Activated B cell treated with CpG ODN at 0.5 μM for 24 hours (primary cell): ENCODE measurements at regions not wholly inside any gene's neighbourhood (a gene's known extent, or its start where the extent isn't known, plus 50 kb on each side); places are given as distances from the start of the nearest gene placed in this dataset.

Experiments
- ATAC-seq: fragments of 200-7000 bp; cut with Tn5 transposase; one replicate; pipeline ENCODE4 v1.10.0; 2021; ENCODE audit warnings: low read depth, mild to moderate bottlenecking, moderate library complexity
- CTCF ChIA-PET: fragments of 350-600 bp; sonication (Branson Sonifier 250); formaldehyde crosslinking; loops from one replicate; lab custom pipeline; 2021; ENCODE audit warnings: antibody characterized with exemption; lab: Charles Lee
- POLR2A ChIA-PET: fragments of 350-600 bp; sonication (Branson Sonifier 250); formaldehyde crosslinking; loops from one replicate; lab custom pipeline; 2021; ENCODE audit warnings: antibody characterized with exemption; lab: Charles Lee
- DNase-seq: peaks from one replicate; pipeline ENCODE4 v3.0.0; 2022
- H3K27ac Mint-ChIP-seq: one replicate; pipeline ENCODE4 v1.8.0; 2020; ENCODE audit warnings: mixed read lengths
- H3K27me3 Mint-ChIP-seq: one replicate; pipeline ENCODE4 v1.8.0; 2021; ENCODE audit warnings: mixed read lengths
- H3K36me3 Mint-ChIP-seq: one replicate; pipeline ENCODE4 v1.8.0; 2021; ENCODE audit warnings: low read depth, mixed read lengths
- H3K4me1 Mint-ChIP-seq: one replicate; pipeline ENCODE4 v1.8.0; 2021; ENCODE audit warnings: mixed read lengths
- H3K4me3 Mint-ChIP-seq: one replicate; pipeline ENCODE4 v1.8.0; 2020; ENCODE audit warnings: mild to moderate bottlenecking, mixed read lengths
- H3K9me3 Mint-ChIP-seq: one replicate; pipeline ENCODE4 v1.8.0; 2020; ENCODE audit warnings: mixed read lengths
- CTCF ChIP-seq: fragments of 200-600 bp; IDR thresholded peaks from one replicate; pipeline ENCODE4 v1.8.0; 2022; ENCODE audit warnings: antibody characterized with exemption, mild to moderate bottlenecking
- intact Hi-C: fragments of 100-400 bp; cut with micrococcal nuclease; formaldehyde crosslinking; loops from one replicate; pipeline ENCODE4 v1.15.1; 2024

- no peak for DNase-seq
- no peak for TF ChIP-seq CTCF
- CTCF ChIA-PET: no interaction called here
- no peaks in the 10 kb centered on the region for H3K36me3 Mint-ChIP-seq
- peaks cover 3% of the 10 kb centered on the region for H3K9me3 Mint-ChIP-seq
- ATAC-seq: no peak
- H3K4me3 Mint-ChIP-seq: no peak overlapping the region
- POLR2A ChIA-PET: no interaction called here
- H3K27ac Mint-ChIP-seq: no peak overlapping the region
- intact Hi-C loops: no loop called here
- no peaks in the 10 kb centered on the region for H3K27me3 Mint-ChIP-seq
- H3K4me1 Mint-ChIP-seq: no peaks in the 10 kb centered on the region
Observed at GRCh38 chr9:29965834-29966233, 2392.6 kb upstream of the C9orf72 start.

- no peaks in the 10 kb centered on the region for H3K27me3 Mint-ChIP-seq
- peaks cover 3% of the 10 kb centered on the region for H3K9me3 Mint-ChIP-seq
- ChIA-PET POLR2A (no interaction called here), CTCF (no interaction called here)
- no peaks in the 10 kb centered on the region for H3K4me1 Mint-ChIP-seq
- DNase-seq (no peak), ATAC-seq (no peak)
- H3K36me3 Mint-ChIP-seq: no peaks in the 10 kb centered on the region
- intact Hi-C loops: no loop called here
- no peak overlapping the region for H3K4me3 Mint-ChIP-seq
- no peak for TF ChIP-seq CTCF
- H3K27ac Mint-ChIP-seq: no peak overlapping the region
Observed at GRCh38 chr9:29966247-29966646, 2393.0 kb upstream of the C9orf72 start.

- TF ChIP-seq CTCF: no peak
- ChIA-PET CTCF (no interaction called here), POLR2A (no interaction called here)
- ATAC-seq (no peak), DNase-seq (no peak)
- H3K27ac Mint-ChIP-seq: no peak overlapping the region
- intact Hi-C loops: no loop called here
- no peaks in the 10 kb centered on the region for H3K27me3 Mint-ChIP-seq
- peaks cover 2% of the 10 kb centered on the region for H3K9me3 Mint-ChIP-seq
- no peaks in the 10 kb centered on the region for H3K4me1 Mint-ChIP-seq
- no peaks in the 10 kb centered on the region for H3K36me3 Mint-ChIP-seq
- no peak overlapping the region for H3K4me3 Mint-ChIP-seq
Observed at GRCh38 chr9:29968831-29969230, 2395.6 kb upstream of the C9orf72 start.

DNA sequence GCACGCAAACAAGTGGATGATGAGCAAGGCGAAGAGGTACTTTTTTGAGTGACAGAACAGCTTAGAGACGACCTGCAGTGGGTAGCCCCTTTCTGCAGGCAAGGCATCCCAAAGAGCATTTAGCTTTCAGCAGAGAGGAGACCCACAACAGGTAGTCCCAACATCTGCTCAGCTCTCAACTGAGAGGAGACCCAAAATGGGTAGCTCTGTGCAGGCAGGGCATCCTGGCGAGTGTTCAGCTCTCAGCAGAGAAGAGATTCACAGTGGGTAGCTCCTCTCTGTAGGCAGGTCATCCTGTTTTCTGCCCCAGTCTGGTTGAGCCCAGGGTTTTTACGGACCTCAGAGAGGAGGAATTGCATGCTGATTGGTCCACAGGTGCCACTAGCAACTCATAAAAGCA is 2396.1 kb upstream of the C9orf72 start:
- no peak for DNase-seq
- no peak for ATAC-seq
- CTCF ChIA-PET: no interaction called here

GRCh38 chr9:29969856-29970647 is 2396.8 kb upstream of the C9orf72 start:
- Mint-ChIP-seq H3K36me3 (no peaks in the 10 kb centered on the region), H3K4me3 (no peak overlapping the region), H3K9me3 (no peaks in the 10 kb centered on the region), H3K4me1 (no peaks in the 10 kb centered on the region), H3K27ac (no peak overlapping the region), H3K27me3 (no peaks in the 10 kb centered on the region)
- DNase-seq: no peak
- ChIA-PET CTCF (no interaction called here), POLR2A (no interaction called here)
- intact Hi-C loops: no loop called here
- ATAC-seq: no peak
- TF ChIP-seq CTCF: no peak

More for the DNA sequence above, 2396.1 kb upstream of the C9orf72 start:
- H3K36me3 Mint-ChIP-seq: no peaks in the 10 kb centered on the region
- POLR2A ChIA-PET: no interaction called here
- H3K4me1 Mint-ChIP-seq: no peaks in the 10 kb centered on the region
- no peak overlapping the region for H3K27ac Mint-ChIP-seq
- no peaks in the 10 kb centered on the region for H3K9me3 Mint-ChIP-seq
- intact Hi-C loops: no loop called here
- no peak overlapping the region for H3K4me3 Mint-ChIP-seq
- no peak for TF ChIP-seq CTCF
- no peaks in the 10 kb centered on the region for H3K27me3 Mint-ChIP-seq
